GM18907 (cell line): ENCODE measurements at regions not wholly inside any gene's neighbourhood (a gene's known extent, or its start where the extent isn't known, plus 50 kb on each side); places are given as distances from the start of the nearest gene placed in this dataset.

Experiments
- ATAC-seq: cut with Tn5 transposase; IDR thresholded peaks from one replicate; pipeline ENCODE4 v1.9.1; 2021; ENCODE audit warnings: mild to moderate bottlenecking, moderate library complexity; ENCODE audit not compliant: unreplicated experiment

DNA sequence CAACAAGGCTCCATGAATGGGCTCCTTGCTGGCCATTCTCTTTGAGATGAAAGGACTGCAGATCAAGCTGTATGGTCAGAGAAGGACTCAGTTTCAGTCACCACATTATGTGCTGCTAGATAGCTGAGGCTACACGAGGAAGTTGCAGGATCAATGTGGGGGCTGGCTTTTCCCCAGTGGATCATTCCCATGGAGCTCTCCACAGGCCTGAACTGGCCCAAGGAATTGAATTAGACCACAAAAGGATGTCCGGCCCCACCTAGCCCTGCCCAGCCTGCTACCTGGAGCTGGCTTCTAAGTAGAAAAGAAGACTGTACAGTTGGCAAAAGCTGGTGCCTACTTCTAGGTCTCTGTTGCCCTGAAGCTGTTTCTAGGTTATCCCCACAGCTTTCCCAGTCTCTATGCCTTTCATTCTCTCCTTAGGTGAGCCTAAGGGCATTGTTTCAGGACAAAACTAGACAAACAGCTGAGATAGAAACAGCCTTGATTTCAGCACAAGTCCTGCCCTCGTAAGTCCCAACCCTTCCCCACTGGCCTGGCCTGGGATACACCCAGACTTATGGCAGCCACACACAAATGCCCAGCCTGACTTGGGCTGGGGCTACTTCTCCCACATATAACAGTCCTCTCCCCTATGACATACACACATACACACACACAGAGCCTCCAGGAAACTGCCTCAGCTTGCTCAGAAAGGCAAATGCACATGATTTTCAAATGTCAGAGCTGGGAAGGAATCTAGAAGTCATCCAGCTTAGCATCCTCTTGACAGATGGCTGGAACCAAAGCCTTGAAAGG is 129.1 kb upstream of the NCAM1 start:
- no peak for ATAC-seq

DNA sequence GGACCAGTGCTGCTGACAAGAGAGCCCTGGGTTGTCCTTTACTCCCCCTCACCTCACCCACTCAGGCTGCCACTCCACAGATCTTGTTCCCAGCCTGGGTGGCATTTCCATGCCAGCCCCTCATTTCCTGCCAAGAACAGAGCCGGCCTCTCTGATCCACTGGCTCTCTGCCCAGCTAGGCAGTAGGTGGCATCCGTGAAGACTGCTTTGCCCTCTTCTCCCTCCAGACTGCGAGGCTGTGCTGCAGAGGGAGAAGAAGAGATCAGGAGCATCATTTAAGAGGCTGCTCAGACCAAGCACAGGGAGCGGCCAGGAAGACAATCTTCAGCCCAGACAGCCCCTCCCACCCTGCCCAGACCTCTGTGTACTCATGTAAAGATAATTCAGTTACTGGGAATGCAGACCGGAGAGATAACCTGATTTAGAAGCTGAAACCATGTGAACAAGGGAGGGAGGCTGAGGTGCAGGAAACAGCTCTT is 126.9 kb upstream of the NCAM1 start:
- ATAC-seq, result no peak

DNA sequence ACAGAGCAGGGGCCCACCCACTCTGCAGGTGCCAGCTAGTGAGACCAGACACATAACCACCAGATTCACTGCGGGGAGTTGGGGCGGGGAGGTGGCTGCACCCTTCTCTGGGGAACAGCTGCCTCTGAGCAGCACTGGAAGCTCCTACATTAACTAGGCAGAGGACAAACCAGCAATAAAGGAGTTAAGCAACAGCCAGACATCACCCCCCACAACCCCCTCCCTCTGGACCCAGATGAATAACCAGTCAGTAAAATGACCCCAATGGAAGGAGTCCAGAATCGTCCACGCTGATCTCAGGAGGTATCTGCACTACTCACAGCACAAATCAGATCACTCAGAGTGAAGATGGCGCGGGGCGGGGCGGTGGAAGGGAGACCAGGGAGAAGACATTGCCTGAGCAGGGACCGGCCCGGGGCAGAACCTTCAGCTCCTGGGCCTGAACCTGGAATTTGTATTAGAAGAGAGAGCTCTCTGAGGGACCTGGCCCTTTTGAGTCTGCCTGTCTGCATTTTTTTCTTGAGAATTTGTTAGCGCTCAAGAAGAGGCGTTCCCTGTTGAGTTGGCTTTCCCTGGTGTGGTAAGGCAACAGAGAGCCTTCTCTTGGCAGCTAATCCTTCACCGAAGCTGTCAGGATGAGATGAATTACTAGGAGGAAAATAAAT is 125.5 kb upstream of the NCAM1 start:
- ATAC-seq, result no peak

DNA sequence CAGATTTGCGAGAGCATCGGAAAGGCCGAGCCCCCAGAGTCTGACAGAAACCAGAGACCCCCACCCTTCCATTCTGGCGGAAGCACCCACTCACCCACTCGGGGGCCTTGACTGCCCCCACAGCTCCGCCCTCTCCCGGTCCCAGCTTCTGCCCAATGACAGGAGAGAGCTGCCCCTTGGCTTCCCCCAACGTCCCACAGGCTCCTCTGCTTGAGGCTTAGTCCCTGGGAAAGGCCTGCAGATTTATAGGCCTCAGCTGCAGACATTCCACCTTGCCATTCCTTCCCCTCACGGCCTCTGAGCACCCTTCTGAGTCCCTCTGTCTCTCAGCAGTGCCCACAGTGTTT is 125.0 kb upstream of the NCAM1 start:
- no peak for ATAC-seq

DNA sequence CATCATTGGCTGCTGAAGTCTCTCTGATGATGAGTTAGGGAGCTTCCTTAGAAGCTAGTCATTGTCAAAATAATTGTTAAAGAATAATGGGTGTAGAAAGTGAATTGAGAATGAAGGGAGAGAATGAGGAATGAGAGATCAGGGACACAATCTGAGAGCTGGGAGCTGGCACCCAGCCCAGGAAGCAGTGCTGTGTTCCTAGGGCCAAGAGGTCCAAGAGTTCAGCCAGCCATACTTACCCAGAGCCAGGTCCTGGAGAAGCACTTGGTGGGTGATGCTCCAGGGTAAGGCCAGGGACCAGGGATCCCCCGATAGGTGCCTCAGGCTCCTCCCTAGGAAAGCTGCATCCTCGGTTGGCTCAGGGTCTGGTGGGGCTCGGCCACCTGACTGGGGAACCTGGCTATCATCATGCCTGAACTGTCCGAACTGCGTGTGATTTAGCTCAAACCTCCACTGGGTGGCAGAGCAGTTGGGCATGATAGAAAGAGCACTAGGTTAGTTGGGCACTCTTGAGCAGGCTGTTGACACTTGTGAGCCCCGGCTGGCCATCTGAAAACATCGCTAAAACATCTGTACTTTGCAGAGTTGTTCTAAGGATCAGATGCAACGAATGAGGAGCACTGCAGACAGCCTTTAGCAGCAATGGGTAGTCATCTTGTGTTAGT is 123.9 kb upstream of the NCAM1 start:
- no peak for ATAC-seq

DNA sequence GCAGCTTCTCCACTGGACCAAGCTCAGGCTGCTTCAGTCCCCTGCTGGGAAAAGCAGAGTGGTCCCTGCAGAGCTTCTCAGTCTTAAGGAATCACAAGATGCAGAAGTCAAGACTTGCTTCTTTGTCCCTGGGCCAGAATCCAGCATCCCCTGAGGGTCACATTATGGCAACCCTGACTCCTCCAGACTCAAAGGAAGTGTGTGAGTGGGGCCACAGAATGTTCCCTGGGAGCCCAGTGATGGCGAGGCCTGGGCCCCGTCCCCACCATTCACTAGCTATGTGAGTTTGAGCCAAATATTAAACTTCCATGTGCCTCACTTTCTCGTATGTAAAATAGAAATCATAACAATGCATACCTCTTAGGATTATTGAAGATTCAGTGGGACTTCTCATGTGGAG is 122.2 kb upstream of the NCAM1 start:
- no peak for ATAC-seq

- no peak for ATAC-seq
Measured at GRCh38 chr11:112841729-112842128, 119.5 kb upstream of the NCAM1 start.

DNA sequence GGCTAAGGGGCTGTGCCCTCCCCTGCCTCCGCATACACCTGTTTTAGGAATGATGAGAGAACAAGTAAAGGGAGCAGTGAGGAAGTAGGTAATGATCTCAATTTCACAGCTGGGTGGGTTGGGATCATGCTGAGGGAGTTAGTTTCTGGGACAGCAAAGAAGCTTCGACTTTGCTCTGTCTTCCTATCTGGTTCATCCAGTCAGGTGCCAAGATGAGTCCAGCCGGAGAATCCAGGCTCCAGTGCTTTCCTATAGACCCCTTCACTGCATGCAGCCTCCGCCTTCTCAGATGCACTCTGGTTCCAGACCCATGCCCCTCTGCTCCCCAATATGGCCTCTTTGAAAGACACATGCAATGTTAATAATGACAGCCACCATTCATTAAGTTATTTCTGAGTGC is 119.1 kb upstream of the NCAM1 start:
- ATAC-seq, result no peak

- no peak for ATAC-seq
Measured at GRCh38 chr11:112844517-112844916, 116.7 kb upstream of the NCAM1 start.

DNA sequence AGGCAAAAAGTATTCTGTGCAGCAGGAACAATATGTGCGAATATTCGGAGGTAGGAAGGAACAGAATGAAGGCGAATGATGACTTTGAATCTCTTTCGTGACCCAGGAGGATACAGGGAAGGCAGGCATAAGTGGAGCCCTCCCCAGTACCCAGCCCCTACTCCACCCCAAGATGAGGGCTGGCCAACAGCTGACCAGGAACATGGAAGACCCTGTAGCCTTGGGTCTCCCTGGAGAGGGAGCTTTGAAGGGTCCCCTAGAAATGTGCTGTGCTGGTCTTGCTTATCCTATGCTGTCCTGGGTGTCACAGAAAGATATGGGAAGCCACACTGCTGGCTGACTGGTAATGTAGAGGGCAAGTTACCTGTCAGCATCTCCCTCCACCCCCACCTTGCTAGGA is 113.7 kb upstream of the NCAM1 start:
- ATAC-seq, result no peak

DNA sequence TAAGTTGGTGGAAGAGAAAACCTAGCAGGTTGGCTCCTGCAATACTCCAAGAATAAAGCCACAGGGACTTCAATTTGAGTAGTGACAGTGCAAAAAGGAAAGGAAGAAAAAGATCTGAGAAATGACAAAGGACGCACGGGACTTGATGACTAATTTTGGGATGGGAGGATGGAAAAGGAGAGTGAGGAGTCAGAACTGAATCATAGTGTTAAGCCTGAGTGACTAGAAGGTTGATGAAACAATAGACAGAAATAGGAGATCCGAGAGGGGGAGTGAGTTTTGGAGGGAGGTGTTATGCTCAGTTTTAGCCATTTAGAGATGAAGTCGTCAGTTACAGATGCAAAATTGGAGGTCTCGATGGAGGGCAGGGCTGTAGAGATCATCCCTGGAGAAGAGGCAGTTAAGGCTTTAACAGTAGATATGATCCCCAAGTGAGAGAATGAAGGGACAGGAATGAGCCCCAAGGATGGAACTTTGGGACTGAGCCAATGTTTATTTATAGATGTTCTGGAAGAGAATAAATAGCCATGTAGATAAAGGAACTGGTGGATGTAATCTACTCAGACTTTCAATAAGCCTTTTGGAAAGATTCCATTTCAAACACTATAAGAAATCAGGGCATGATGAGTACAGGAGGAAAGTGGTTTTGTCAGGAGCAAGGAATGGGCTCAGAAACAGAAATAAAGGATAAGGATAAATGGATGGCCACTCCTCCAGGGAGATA is 108.9 kb upstream of the NCAM1 start:
- ATAC-seq, result no peak

- ATAC-seq, result no peak
Measured at GRCh38 chr11:112856133-112856532, 105.1 kb upstream of the NCAM1 start.

GRCh38 chr11:112856591-112856990 is 104.6 kb upstream of the NCAM1 start:
- ATAC-seq, result no peak

DNA sequence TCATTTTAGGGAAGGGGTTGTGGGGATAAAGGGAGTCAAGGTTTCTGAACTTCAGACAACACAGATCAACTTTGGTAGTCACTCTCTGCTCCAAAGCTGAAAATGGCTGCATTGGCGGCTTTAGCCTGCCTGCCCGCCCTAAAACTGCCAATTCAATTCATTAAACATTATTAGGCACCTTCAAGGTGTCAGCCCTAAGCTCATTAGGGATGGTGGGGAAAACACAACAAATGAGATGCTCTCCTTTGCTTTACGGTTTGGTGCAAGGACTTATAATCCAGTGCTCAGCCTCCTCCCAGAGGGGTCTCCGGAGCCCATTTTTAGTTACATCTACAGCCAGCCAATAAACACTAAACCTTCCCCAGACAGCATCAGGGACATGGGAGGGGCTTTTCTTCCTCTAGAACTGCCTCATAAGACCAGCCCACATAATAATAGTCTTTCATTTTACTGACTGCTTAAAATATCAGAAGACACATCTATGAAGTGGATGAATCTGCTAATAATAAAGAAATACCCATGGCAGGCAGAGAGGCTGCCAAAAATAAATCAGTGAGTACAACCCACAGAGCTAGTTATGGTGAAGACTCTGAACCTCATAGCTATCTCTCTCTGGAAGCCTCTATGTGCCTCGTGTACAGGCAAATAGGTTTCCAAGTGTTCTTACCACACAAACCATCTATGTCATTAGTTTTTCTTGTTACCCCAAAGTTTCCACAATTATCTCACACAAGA is 102.8 kb upstream of the NCAM1 start:
- ATAC-seq, result no peak

DNA sequence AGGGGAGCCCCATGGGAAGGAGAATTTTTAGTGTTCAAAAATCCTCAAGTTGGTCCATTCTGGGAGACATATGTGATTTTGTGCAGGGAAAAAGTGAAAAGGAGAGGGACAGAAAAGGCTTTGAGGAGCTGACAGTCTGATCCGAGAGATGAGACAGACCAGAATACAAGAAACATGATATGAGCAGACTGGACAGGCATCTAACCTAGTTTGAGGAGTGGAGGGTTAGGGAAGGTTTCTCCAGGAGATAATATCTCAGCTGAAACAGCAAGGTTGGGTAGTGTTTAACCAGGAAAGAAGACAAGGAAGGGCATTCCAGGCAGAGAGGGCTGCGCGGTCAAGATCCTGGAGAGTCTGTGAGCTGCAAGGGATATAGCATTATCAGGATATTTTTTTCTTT is 101.4 kb upstream of the NCAM1 start:
- no peak for ATAC-seq

- ATAC-seq, result no peak
Measured at GRCh38 chr11:112861356-112861755, 99.9 kb upstream of the NCAM1 start.

- no peak for ATAC-seq
Measured at GRCh38 chr11:112863305-112863704, 97.9 kb upstream of the NCAM1 start.

- ATAC-seq, result no peak
Measured at GRCh38 chr11:112864672-112865071, 96.5 kb upstream of the NCAM1 start.

GRCh38 chr11:112871909-112872500 is 89.2 kb upstream of the NCAM1 start:
- ATAC-seq, result no peak

GRCh38 chr11:112874980-112875379 is 86.2 kb upstream of the NCAM1 start:
- no peak for ATAC-seq
